ENCODE measurements at regions not wholly inside any gene's neighbourhood (a gene's known extent, or its start where the extent isn't known, plus 50 kb on each side); places are given as distances from the start of the nearest gene placed in this dataset.

DNA sequence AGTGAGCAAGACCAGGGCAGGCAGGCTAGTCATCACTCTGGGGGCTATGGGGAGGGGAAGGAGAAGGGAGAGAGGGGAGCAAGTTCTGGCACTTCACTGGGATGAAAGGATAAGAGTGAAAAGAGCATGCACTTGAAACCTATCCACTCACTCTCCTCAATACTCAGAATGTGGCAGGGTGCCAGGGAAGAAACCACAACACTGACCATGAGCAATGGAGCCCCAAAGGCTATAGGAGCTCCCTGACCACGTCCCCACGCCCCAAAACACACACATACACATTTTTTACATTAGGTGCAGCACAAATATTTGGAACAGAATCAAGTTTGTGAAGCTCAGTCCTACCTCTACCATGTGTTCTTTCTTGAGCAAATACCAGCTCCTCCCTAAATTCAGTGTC is 132.2 kb downstream of the IDS start (continued):
- no peak for TF ChIP-seq MYC (IDR thresholded peaks at IDR 0.05; ENCODE audit: insufficient read depth, insufficient read length, insufficient replicate concordance, low read length, severe bottlenecking)
- TF ChIP-seq NR2F1 (conservative IDR thresholded peaks at IDR 0.05): no peak
- no peak for TF ChIP-seq RBBP5 (conservative IDR thresholded peaks at IDR 0.05)
- TF ChIP-seq CEBPZ (IDR thresholded peaks at IDR 0.05; ENCODE audit: low read depth, low read length): no peak
- TF ChIP-seq SUZ12 (IDR thresholded peaks at IDR 0.05; ENCODE audit: unreplicated experiment): no peak
- TF ChIP-seq, protein P1, sequence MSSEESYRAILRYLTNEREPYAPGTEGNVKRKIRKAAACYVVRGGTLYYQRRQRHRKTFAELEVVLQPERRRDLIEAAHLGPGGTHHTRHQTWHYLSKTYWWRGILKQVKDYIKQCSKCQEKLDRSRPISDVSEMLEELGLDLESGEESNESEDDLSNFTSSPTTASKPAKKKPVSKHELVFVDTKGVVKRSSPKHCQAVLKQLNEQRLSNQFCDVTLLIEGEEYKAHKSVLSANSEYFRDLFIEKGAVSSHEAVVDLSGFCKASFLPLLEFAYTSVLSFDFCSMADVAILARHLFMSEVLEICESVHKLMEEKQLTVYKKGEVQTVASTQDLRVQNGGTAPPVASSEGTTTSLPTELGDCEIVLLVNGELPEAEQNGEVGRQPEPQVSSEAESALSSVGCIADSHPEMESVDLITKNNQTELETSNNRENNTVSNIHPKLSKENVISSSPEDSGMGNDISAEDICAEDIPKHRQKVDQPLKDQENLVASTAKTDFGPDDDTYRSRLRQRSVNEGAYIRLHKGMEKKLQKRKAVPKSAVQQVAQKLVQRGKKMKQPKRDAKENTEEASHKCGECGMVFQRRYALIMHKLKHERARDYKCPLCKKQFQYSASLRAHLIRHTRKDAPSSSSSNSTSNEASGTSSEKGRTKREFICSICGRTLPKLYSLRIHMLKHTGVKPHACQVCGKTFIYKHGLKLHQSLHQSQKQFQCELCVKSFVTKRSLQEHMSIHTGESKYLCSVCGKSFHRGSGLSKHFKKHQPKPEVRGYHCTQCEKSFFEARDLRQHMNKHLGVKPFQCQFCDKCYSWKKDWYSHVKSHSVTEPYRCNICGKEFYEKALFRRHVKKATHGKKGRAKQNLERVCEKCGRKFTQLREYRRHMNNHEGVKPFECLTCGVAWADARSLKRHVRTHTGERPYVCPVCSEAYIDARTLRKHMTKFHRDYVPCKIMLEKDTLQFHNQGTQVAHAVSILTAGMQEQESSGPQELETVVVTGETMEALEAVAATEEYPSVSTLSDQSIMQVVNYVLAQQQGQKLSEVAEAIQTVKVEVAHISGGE (CRISPR knock-in tag; IDR thresholded peaks at IDR 0.05): no peak
- TF ChIP-seq, protein P2, sequence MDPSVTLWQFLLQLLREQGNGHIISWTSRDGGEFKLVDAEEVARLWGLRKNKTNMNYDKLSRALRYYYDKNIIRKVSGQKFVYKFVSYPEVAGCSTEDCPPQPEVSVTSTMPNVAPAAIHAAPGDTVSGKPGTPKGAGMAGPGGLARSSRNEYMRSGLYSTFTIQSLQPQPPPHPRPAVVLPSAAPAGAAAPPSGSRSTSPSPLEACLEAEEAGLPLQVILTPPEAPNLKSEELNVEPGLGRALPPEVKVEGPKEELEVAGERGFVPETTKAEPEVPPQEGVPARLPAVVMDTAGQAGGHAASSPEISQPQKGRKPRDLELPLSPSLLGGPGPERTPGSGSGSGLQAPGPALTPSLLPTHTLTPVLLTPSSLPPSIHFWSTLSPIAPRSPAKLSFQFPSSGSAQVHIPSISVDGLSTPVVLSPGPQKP (IDR thresholded peaks at IDR 0.05; ENCODE audit: low read depth, low read length): no peak
- no peak for TF ChIP-seq SUPT20H (IDR thresholded peaks at IDR 0.05; ENCODE audit: borderline replicate concordance, control insufficient read depth, low read depth, low read length)
- TF ChIP-seq HSF1 (IDR thresholded peaks at IDR 0.05; ENCODE audit: low read depth, low read length): no peak

Measured in GM12878 (cell line).